ENCODE measurements at regions not wholly inside any gene's neighbourhood (a gene's known extent, or its start where the extent isn't known, plus 50 kb on each side); places are given as distances from the start of the nearest gene placed in this dataset.

DNA sequence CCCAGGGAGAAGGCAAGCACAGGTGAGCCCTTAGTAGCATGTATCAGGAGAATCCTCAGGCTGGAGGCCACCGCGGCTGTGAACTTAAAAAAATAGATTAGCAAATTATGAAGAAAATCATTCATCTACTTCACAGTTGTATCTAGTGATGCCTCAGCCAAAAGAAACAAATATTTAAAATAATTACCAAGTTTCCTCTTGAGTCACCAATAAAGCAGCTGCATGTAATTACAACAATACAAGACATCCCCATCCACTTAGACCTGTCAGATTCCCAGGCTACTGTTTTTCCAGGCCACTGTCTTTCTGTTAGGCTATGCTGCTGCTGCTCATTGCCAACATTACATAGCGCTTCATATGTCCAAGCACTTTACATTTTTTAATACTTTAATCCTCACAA, 54.6 kb upstream of the PHLPP1 start:
- Histone ChIP-seq H3K36me3 (ENCODE audit: low read depth, low read length) (no peaks in the 10 kb centered on the region), H3K4me3 (ENCODE audit: low read length) (no peak overlapping the region), H3K9me3 (ENCODE audit: low read length) (no peaks in the 10 kb centered on the region), H3F3A (ENCODE audit: low read length, unreplicated experiment) (no peaks in the 10 kb centered on the region), H3K4me1 (ENCODE audit: insufficient read depth, low read length) (peaks cover 15% of the 10 kb centered on the region), H3K4me2 (ENCODE audit: low read length) (no peak overlapping the region), H4K20me1 (ENCODE audit: low read length) (no peaks in the 10 kb centered on the region), H3K27ac (ENCODE audit: low read length) (no peak overlapping the region), H2AFZ (ENCODE audit: low read length) (no peak overlapping the region), H3K27me3 (ENCODE audit: low read length) (no peaks in the 10 kb centered on the region), H3K79me2 (ENCODE audit: low read length) (no peaks in the 10 kb centered on the region), H3K9ac (ENCODE audit: low read length) (no peak overlapping the region), H3K9me2 (replicated peaks; ENCODE audit: low read length) (no peaks in the 10 kb centered on the region)
- no peak for DNase-seq
- ChIA-PET POLR2A (ENCODE audit: unreplicated experiment) (no interaction called here), CTCF (no interaction called here)
- no peak for ATAC-seq
- intact Hi-C loops (cut with micrococcal nuclease), result no loop called here
- no peak for TF ChIP-seq EZH2phosphoT487 (IDR thresholded peaks at IDR 0.05; ENCODE audit: borderline replicate concordance, low read length)
- TF ChIP-seq, protein P1, sequence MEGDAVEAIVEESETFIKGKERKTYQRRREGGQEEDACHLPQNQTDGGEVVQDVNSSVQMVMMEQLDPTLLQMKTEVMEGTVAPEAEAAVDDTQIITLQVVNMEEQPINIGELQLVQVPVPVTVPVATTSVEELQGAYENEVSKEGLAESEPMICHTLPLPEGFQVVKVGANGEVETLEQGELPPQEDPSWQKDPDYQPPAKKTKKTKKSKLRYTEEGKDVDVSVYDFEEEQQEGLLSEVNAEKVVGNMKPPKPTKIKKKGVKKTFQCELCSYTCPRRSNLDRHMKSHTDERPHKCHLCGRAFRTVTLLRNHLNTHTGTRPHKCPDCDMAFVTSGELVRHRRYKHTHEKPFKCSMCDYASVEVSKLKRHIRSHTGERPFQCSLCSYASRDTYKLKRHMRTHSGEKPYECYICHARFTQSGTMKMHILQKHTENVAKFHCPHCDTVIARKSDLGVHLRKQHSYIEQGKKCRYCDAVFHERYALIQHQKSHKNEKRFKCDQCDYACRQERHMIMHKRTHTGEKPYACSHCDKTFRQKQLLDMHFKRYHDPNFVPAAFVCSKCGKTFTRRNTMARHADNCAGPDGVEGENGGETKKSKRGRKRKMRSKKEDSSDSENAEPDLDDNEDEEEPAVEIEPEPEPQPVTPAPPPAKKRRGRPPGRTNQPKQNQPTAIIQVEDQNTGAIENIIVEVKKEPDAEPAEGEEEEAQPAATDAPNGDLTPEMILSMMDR (conservative IDR thresholded peaks at IDR 0.05; ENCODE audit: low read depth, low read length), result no peak
- TF ChIP-seq EZH2 (IDR thresholded peaks at IDR 0.05; ENCODE audit: low read length, unreplicated experiment), result no peak
- no TSS peak for BruUV-seq (replicated peaks)

DNA sequence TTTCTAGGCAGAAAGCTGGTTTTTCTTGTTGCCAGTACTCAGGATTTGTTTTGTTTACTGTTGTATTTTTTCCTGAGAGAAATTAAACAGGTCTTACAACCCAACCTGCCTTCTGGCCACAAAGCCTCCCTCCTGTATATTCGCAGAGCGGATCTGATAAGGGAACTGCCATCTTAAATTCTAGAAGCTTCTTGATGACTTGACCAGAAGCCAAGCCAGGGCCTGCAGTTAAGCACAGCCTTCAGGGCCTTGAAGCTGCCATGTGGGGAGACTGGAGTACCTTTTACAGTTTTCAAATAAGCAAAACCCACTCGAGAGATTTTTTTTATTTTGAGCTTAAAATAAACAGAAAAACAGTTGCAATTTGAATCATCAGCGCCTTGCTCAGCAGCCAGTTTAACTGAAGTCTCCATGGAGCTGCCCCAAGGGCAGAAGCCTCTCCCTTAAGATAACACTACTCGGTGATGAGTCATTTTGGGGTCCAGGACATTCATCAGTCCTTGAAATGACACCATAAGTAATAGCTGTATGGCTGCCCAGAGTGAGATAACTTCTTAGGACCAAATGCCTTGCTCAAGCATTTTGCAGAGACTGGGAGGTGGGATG, 51.5 kb upstream of the PHLPP1 start:
- H3K4me1 ChIP-seq (ENCODE audit: insufficient read depth, low read length), result peaks cover 15% of the 10 kb centered on the region
- H3K27ac ChIP-seq (ENCODE audit: low read length), result peak overlapping the region; percentile 49
- no peaks in the 10 kb centered on the region for H3K79me2 ChIP-seq (ENCODE audit: low read length)
- no peak overlapping the region for H3K9ac ChIP-seq (ENCODE audit: low read length)
- DNase-seq (peak; percentile 80), ATAC-seq (peak; percentile 87)
- H3K4me3 ChIP-seq (ENCODE audit: low read length), result no peak overlapping the region
- no peaks in the 10 kb centered on the region for H3F3A ChIP-seq (ENCODE audit: low read length, unreplicated experiment)
- H3K9me3 ChIP-seq (ENCODE audit: low read length), result no peaks in the 10 kb centered on the region
- ChIA-PET CTCF (interaction anchor here (0.6 kb wide), 1 partner anchor 137 kb away, joined by 4 read pairs; no protein-coding TSS in a partner anchor), POLR2A (ENCODE audit: unreplicated experiment) (interaction anchor here (0.6 kb wide), 1 partner anchor 54 kb away, joined by 4 read pairs; no protein-coding TSS in a partner anchor)
- H4K20me1 ChIP-seq (ENCODE audit: low read length), result no peaks in the 10 kb centered on the region
- no peaks in the 10 kb centered on the region for H3K36me3 ChIP-seq (ENCODE audit: low read depth, low read length)
- intact Hi-C loops (cut with micrococcal nuclease), result no loop called here
- no TSS peak for BruUV-seq (replicated peaks)
- TF ChIP-seq EZH2 (IDR thresholded peaks at IDR 0.05; ENCODE audit: low read length, unreplicated experiment), result no peak
- TF ChIP-seq EZH2phosphoT487 (IDR thresholded peaks at IDR 0.05; ENCODE audit: borderline replicate concordance, low read length), result no peak
- TF ChIP-seq, protein P1 (conservative IDR thresholded peaks at IDR 0.05; ENCODE audit: low read depth, low read length), result no peak
- H2AFZ ChIP-seq (ENCODE audit: low read length), result peak overlapping the region; percentile 27; the same call in 1 of the 2 replicates
- H3K4me2 ChIP-seq (ENCODE audit: low read length), result peak overlapping the region; percentile 21
- no peaks in the 10 kb centered on the region for H3K27me3 ChIP-seq (ENCODE audit: low read length)
- H3K9me2 ChIP-seq (replicated peaks; ENCODE audit: low read length), result no peaks in the 10 kb centered on the region

GRCh38 chr18:62664414-62664813, 50.9 kb upstream of the PHLPP1 start:
- no peaks in the 10 kb centered on the region for H3K27me3 ChIP-seq (ENCODE audit: low read length)
- H3K4me3 ChIP-seq (ENCODE audit: low read length), result no peak overlapping the region
- no peak for ATAC-seq
- H3K4me1 ChIP-seq (ENCODE audit: insufficient read depth, low read length), result peaks cover 15% of the 10 kb centered on the region
- no peak overlapping the region for H3K27ac ChIP-seq (ENCODE audit: low read length)
- no peaks in the 10 kb centered on the region for H3K36me3 ChIP-seq (ENCODE audit: low read depth, low read length)
- no peak overlapping the region for H3K9ac ChIP-seq (ENCODE audit: low read length)
- H4K20me1 ChIP-seq (ENCODE audit: low read length), result no peaks in the 10 kb centered on the region
- H2AFZ ChIP-seq (ENCODE audit: low read length), result no peak overlapping the region
- no peaks in the 10 kb centered on the region for H3K79me2 ChIP-seq (ENCODE audit: low read length)
- ChIA-PET CTCF (no interaction called here), POLR2A (ENCODE audit: unreplicated experiment) (interaction anchor here (0.6 kb wide), 1 partner anchor 54 kb away, joined by 4 read pairs; no protein-coding TSS in a partner anchor)
- H3F3A ChIP-seq (ENCODE audit: low read length, unreplicated experiment), result no peaks in the 10 kb centered on the region
- intact Hi-C loops (cut with micrococcal nuclease), result no loop called here
- H3K4me2 ChIP-seq (ENCODE audit: low read length), result peak overlapping the region; percentile 21
- H3K9me3 ChIP-seq (ENCODE audit: low read length), result no peaks in the 10 kb centered on the region
- no peak for DNase-seq
- TF ChIP-seq EZH2phosphoT487 (IDR thresholded peaks at IDR 0.05; ENCODE audit: borderline replicate concordance, low read length) (no peak), EZH2 (IDR thresholded peaks at IDR 0.05; ENCODE audit: low read length, unreplicated experiment) (no peak)
- TF ChIP-seq, protein P1 (conservative IDR thresholded peaks at IDR 0.05; ENCODE audit: low read depth, low read length), result no peak
- BruUV-seq (replicated peaks), result no TSS peak
- H3K9me2 ChIP-seq (replicated peaks; ENCODE audit: low read length), result no peaks in the 10 kb centered on the region

All from PC-3 (cell line).